H9 (cell line): ENCODE measurements at regions not wholly inside any gene's neighbourhood (a gene's known extent, or its start where the extent isn't known, plus 50 kb on each side); places are given as distances from the start of the nearest gene placed in this dataset.
"Not testable (repeated sequence)": the region's sequence is repeated elsewhere in the genome, so short reads cannot be mapped to it uniquely, and the experiment has no call there.

Source experiments
- DNase-seq: peaks from one replicate; pipeline ENCODE4 v3.0.0-alpha.2; 2017
- H2AFZ ChIP-seq: one replicate; pipeline ENCODE4 v1.6.1; 2013; ENCODE audit warnings: mild to moderate bottlenecking, low read length, control low read depth, moderate library complexity
- H2AK5ac ChIP-seq: 2 replicates; pipeline ENCODE4 v1.6.1; 2013; ENCODE audit warnings: low read length, control low read depth, mixed read lengths; ENCODE audit not compliant: insufficient read length
- H2BK120ac ChIP-seq: one replicate; pipeline ENCODE4 v1.6.1; 2013; ENCODE audit warnings: low read depth, mild to moderate bottlenecking, low read length, control low read depth, inconsistent platforms; ENCODE audit not compliant: poor library complexity, severe bottlenecking
- H2BK12ac ChIP-seq: 2 replicates; pipeline ENCODE4 v1.6.1; 2013; ENCODE audit warnings: low read length, control low read depth, mixed read lengths, low read depth; ENCODE audit not compliant: insufficient read length
- H2BK15ac ChIP-seq: 2 replicates; pipeline ENCODE4 v1.6.1; 2013; ENCODE audit warnings: low read depth, low read length, control low read depth
- H2BK20ac ChIP-seq: one replicate; pipeline ENCODE4 v1.6.1; 2013; ENCODE audit warnings: low read depth, mild to moderate bottlenecking, low read length, control low read depth, inconsistent platforms; ENCODE audit not compliant: poor library complexity, severe bottlenecking
- H2BK5ac ChIP-seq: 2 replicates; pipeline ENCODE4 v1.6.1; 2013; ENCODE audit warnings: low read length, control low read depth, mixed read lengths; ENCODE audit not compliant: insufficient read length
- H3K14ac ChIP-seq: 2 replicates; pipeline ENCODE4 v1.6.1; 2013; ENCODE audit warnings: low read length, control low read depth; ENCODE audit not compliant: insufficient read depth
- H3K18ac ChIP-seq: 2 replicates; pipeline ENCODE4 v1.6.1; 2013; ENCODE audit warnings: low read depth, mild to moderate bottlenecking, mixed read lengths, low read length, control low read depth; ENCODE audit not compliant: insufficient read length
- H3K23ac ChIP-seq: 2 replicates; pipeline ENCODE4 v1.6.1; 2013; ENCODE audit warnings: low read length, control low read depth, mixed read lengths, low read depth; ENCODE audit not compliant: insufficient read length
- H3K23me2 ChIP-seq: 2 replicates; pipeline ENCODE4 v1.6.1; 2013; ENCODE audit warnings: low read depth, mild to moderate bottlenecking, mixed read lengths, low read length, control low read depth; ENCODE audit not compliant: insufficient read length, poor library complexity, severe bottlenecking
- H3K27ac ChIP-seq: 2 replicates; pipeline ENCODE4 v1.5.1; 2013; ENCODE audit warnings: low read length, control low read depth, mixed read lengths, low read depth; ENCODE audit not compliant: insufficient read length
- H3K27me3 ChIP-seq: 2 replicates; pipeline ENCODE4 v1.6.1; 2013; ENCODE audit warnings: low read length, control low read depth, inconsistent platforms; ENCODE audit not compliant: insufficient read depth
- H3K4ac ChIP-seq: 2 replicates; pipeline ENCODE4 v1.6.1; 2013; ENCODE audit warnings: low read depth, mild to moderate bottlenecking, control low read depth, inconsistent platforms, low read length, moderate library complexity
- H3K4me1 ChIP-seq: 2 replicates; pipeline ENCODE4 v1.6.1; 2013; ENCODE audit warnings: low read length, control low read depth, inconsistent platforms; ENCODE audit not compliant: insufficient read depth
- H3K4me2 ChIP-seq: 2 replicates; pipeline ENCODE4 v1.6.1; 2013; ENCODE audit warnings: low read length, control low read depth, mixed read lengths; ENCODE audit not compliant: insufficient read length, insufficient read depth
- H3K56ac ChIP-seq: 2 replicates; pipeline ENCODE4 v1.6.1; 2013; ENCODE audit warnings: low read depth, mild to moderate bottlenecking, mixed read lengths, low read length, control low read depth; ENCODE audit not compliant: insufficient read length
- H3K79me1 ChIP-seq: 2 replicates; pipeline ENCODE4 v1.6.1; 2013; ENCODE audit warnings: low read depth, mild to moderate bottlenecking, moderate library complexity, low read length, control low read depth, inconsistent platforms; ENCODE audit not compliant: insufficient read depth, poor library complexity, severe bottlenecking
- H3K79me2 ChIP-seq: 2 replicates; pipeline ENCODE4 v1.6.1; 2013; ENCODE audit warnings: low read length, control low read depth, inconsistent platforms; ENCODE audit not compliant: insufficient read depth
- H3K9ac ChIP-seq: 2 replicates; pipeline ENCODE4 v1.6.1; 2013; ENCODE audit warnings: low read length, control low read depth, mixed read lengths; ENCODE audit not compliant: insufficient read length; ENCODE audit errors: extremely low read depth
- H3K9me3 ChIP-seq: one replicate; pipeline ENCODE4 v1.6.1; 2013; ENCODE audit warnings: low read depth, low read length, inconsistent platforms; ENCODE audit not compliant: control insufficient read depth
- H3T11ph ChIP-seq: one replicate; pipeline ENCODE4 v1.6.1; 2013; ENCODE audit warnings: mild to moderate bottlenecking, low read length, control low read depth, inconsistent platforms
- H4K20me1 ChIP-seq: one replicate; pipeline ENCODE4 v1.6.1; 2013; ENCODE audit not compliant: control insufficient read depth, insufficient read length, insufficient read depth
- H4K5ac ChIP-seq: 2 replicates; pipeline ENCODE4 v1.6.1; 2013; ENCODE audit warnings: low read depth, mild to moderate bottlenecking, mixed read lengths, low read length, control low read depth; ENCODE audit not compliant: insufficient read length
- H4K8ac ChIP-seq: replicated peaks from 2 replicates; pipeline ENCODE4 v1.6.1; 2013; ENCODE audit warnings: low read length, control low read depth, mixed read lengths, low read depth; ENCODE audit not compliant: insufficient read length
- H4K91ac ChIP-seq: 2 replicates; pipeline ENCODE4 v1.6.1; 2013; ENCODE audit warnings: low read depth, mild to moderate bottlenecking, moderate library complexity, mixed read lengths, low read length, control low read depth; ENCODE audit not compliant: insufficient read length
- H3K27ac Mint-ChIP-seq, 3 experiments: 2 replicates in 2 of 3; 3 replicates in 1 of 3; pipeline ENCODE4 v1.8.0; 2020 to 2021; ENCODE audit warnings: mixed read lengths in 3 of 3, mild to moderate bottlenecking in 1 of 3, moderate library complexity in 1 of 3
- H3K27me3 Mint-ChIP-seq: 2 replicates; pipeline ENCODE4 v1.8.0; 2021; ENCODE audit warnings: low read depth, mild to moderate bottlenecking, moderate library complexity, mixed read lengths
- H3K36me3 Mint-ChIP-seq, 3 experiments: 2 replicates in 2 of 3; 3 replicates in 1 of 3; pipeline ENCODE4 v1.8.0; 2020 to 2021; ENCODE audit warnings: low read depth in 3 of 3, mixed read lengths in 3 of 3; ENCODE audit not compliant: insufficient read depth in 1 of 3
- H3K4me1 Mint-ChIP-seq, 2 experiments: 2 replicates each; pipeline ENCODE4 v1.8.0; 2020; ENCODE audit warnings: mixed read lengths in 2 of 2
- H3K4me3 Mint-ChIP-seq, 2 experiments: 2 replicates in 1 of 2; 3 replicates in 1 of 2; pipeline ENCODE4 v1.8.0; 2020 to 2021; ENCODE audit warnings: mild to moderate bottlenecking in 2 of 2, mixed read lengths in 2 of 2, moderate library complexity in 1 of 2
- H3K9me3 Mint-ChIP-seq, 2 experiments: 2 replicates in 1 of 2; 3 replicates in 1 of 2; pipeline ENCODE4 v1.8.0; 2020; ENCODE audit warnings: mild to moderate bottlenecking in 2 of 2, mixed read lengths in 2 of 2, moderate library complexity in 1 of 2
- WGBS: extraction: QIAGEN DNeasy Blood & Tissue Kit; methylation state at CpG from one replicate; pipeline ENCODE4 v1.1.7; 2013; ENCODE audit warnings: missing lambda C conversion rate, low lambda C conversion rate, mixed read lengths; ENCODE audit not compliant: insufficient read length; ENCODE audit errors: extremely low coverage; 5-methylcytosine and 5-hydroxymethylcytosine counted together

GRCh38 chr16:33986521-33986920, 527.1 kb downstream of the TP53TG3F start:
- H2BK15ac ChIP-seq, H3K4me3 Mint-ChIP-seq, H3K14ac ChIP-seq, H2BK12ac ChIP-seq, H2BK120ac ChIP-seq, H3K23me2 ChIP-seq, H3K23ac ChIP-seq, H3K4me2 ChIP-seq, H2AFZ ChIP-seq, H3K9ac ChIP-seq, H4K5ac ChIP-seq, H3K27ac Mint-ChIP-seq, H3K27ac ChIP-seq, H3K4me1 Mint-ChIP-seq, H3K9me3 Mint-ChIP-seq, H2BK20ac ChIP-seq, H2BK5ac ChIP-seq, H3K79me1 ChIP-seq, H4K91ac ChIP-seq, H3K27me3 Mint-ChIP-seq, H3K79me2 ChIP-seq, H3K4me1 ChIP-seq, H2AK5ac ChIP-seq, DNase-seq, H3K9me3 ChIP-seq, H3K36me3 Mint-ChIP-seq, H3T11ph ChIP-seq, H3K4ac ChIP-seq, H3K27me3 ChIP-seq, H4K8ac ChIP-seq, H4K20me1 ChIP-seq, H3K18ac ChIP-seq, H3K56ac ChIP-seq: not testable (repeated sequence)
- WGBS, result no CpG with 5 or more reads among the region's 8 CpGs

DNA sequence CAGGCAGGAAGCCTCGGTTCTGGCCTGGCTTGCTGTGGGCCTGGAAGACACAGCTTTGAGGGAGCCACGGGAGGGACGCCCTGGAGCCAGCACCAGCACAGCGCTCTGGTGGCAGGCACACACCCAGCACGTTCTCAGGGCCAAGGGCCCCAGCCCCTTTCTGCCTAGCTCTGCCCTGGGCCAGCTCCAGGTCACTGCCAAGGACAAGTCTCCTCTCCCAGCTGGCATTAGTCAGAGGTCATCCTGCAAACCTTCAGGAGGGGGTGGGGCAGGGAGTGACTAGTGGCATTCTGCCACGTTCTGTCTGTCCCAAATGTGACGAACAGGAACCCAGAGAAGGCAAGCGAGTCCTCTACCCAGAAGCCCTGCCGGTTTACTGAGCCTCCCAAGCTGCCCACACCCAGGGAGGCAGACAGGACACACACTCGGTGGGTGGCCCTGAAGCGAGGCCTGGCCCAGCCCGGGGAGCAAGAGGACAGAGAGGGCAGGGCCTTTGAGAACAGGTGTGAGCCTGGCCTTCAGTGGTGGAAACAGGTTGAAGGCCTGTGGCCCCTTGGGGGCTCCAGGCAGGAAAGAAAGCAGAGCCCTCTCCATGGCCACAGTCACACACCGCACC, 528.0 kb downstream of the TP53TG3F start:
- not testable (repeated sequence) for H3K27me3 Mint-ChIP-seq, H3K79me2 ChIP-seq

More for the DNA sequence above, 528.0 kb downstream of the TP53TG3F start:
- not testable (repeated sequence) for H3K4ac ChIP-seq, H2AK5ac ChIP-seq, H4K20me1 ChIP-seq, H3K27ac ChIP-seq, DNase-seq, H3K36me3 Mint-ChIP-seq, H2BK12ac ChIP-seq, H3K79me1 ChIP-seq, H3K4me3 Mint-ChIP-seq, H3K23ac ChIP-seq, H3K27me3 ChIP-seq, H3K14ac ChIP-seq, H3K4me2 ChIP-seq, H4K91ac ChIP-seq, H3K9me3 Mint-ChIP-seq, H3K56ac ChIP-seq, H4K8ac ChIP-seq, H2BK5ac ChIP-seq, H3T11ph ChIP-seq, H2AFZ ChIP-seq, H3K23me2 ChIP-seq, H3K27ac Mint-ChIP-seq, H3K4me1 ChIP-seq, H3K4me1 Mint-ChIP-seq, H3K18ac ChIP-seq, H3K9ac ChIP-seq, H2BK20ac ChIP-seq, H4K5ac ChIP-seq, H2BK120ac ChIP-seq, H3K9me3 ChIP-seq, H2BK15ac ChIP-seq
- WGBS, result no CpG with 5 or more reads among the region's 13 CpGs
